PC-3 (cell line): ENCODE measurements at regions not wholly inside any gene's neighbourhood (a gene's known extent, or its start where the extent isn't known, plus 50 kb on each side); places are given as distances from the start of the nearest gene placed in this dataset.

Source experiments
- ATAC-seq: fragments of 200-7000 bp; cut with Tn5 transposase; 2 replicates; pipeline ENCODE4 v1.9.1; 2020; ENCODE audit warnings: mild to moderate bottlenecking, moderate library complexity
- BruUV-seq: library from RNA; stranded (reverse); fragments of 400-500 nt; replicated peaks from 2 replicates; lab custom pipeline; 2021; lab: Mats Ljungman, UMichigan
- CTCF ChIA-PET: fragments of 300-600 bp; sonication (Branson Sonifier 250); formaldehyde crosslinking; loops from one replicate; lab custom pipeline; 2022; ENCODE audit warnings: antibody characterized with exemption; lab: Charles Lee
- POLR2A ChIA-PET: fragments of 300-600 bp; sonication (Branson Sonifier 250); formaldehyde crosslinking; loops from one replicate; lab custom pipeline; 2022; ENCODE audit warnings: antibody characterized with exemption; ENCODE audit not compliant: unreplicated experiment; lab: Charles Lee
- DNase-seq: peaks from one replicate; pipeline ENCODE4 v3.0.0-alpha.2; 2015
- H2AFZ ChIP-seq: fragments of 300-600 bp; sonication (generic); 2 replicates; pipeline ENCODE4 v1.6.0; 2016; ENCODE audit warnings: antibody characterized with exemption, low read length
- H3F3A ChIP-seq: fragments of 300-600 bp; sonication (generic); one replicate; pipeline ENCODE4 v1.6.0; 2017; ENCODE audit warnings: antibody characterized with exemption, low read length, control low read depth, mild to moderate bottlenecking; ENCODE audit not compliant: unreplicated experiment
- H3K27ac ChIP-seq: fragments of 300-600 bp; sonication (generic); 2 replicates; pipeline ENCODE4 v1.5.1; 2016; ENCODE audit warnings: mild to moderate bottlenecking, low read length
- H3K27me3 ChIP-seq: fragments of 300-600 bp; sonication (generic); 2 replicates; pipeline ENCODE4 v1.6.1; 2016; ENCODE audit warnings: low read length, mixed read lengths
- H3K36me3 ChIP-seq: fragments of 300-600 bp; sonication (generic); 2 replicates; pipeline ENCODE4 v1.6.1; 2016; ENCODE audit warnings: low read depth, mixed run types, low read length, mixed read lengths
- H3K4me1 ChIP-seq: fragments of 300-600 bp; sonication (generic); 2 replicates; pipeline ENCODE4 v1.5.1; 2016; ENCODE audit warnings: low read length; ENCODE audit not compliant: insufficient read depth
- H3K4me2 ChIP-seq: fragments of 300-600 bp; sonication (generic); 2 replicates; pipeline ENCODE4 v1.6.0; 2016; ENCODE audit warnings: low read length
- H3K4me3 ChIP-seq: fragments of 300-600 bp; sonication (generic); 2 replicates; pipeline ENCODE4 v1.5.1; 2016; ENCODE audit warnings: mild to moderate bottlenecking, low read length, mixed read lengths
- H3K79me2 ChIP-seq: fragments of 300-600 bp; sonication (generic); 2 replicates; pipeline ENCODE4 v1.6.1; 2017; ENCODE audit warnings: low read length, mixed read lengths
- H3K9ac ChIP-seq: fragments of 300-600 bp; sonication (generic); 2 replicates; pipeline ENCODE4 v1.6.0; 2016; ENCODE audit warnings: mild to moderate bottlenecking, low read length
- H3K9me2 ChIP-seq: fragments of 300-600 bp; sonication (generic); replicated peaks from 2 replicates; pipeline ENCODE4 v1.6.1; 2016; ENCODE audit warnings: mixed run types, low read length, mixed read lengths
- H3K9me3 ChIP-seq: fragments of 300-600 bp; sonication (generic); 2 replicates; pipeline ENCODE4 v1.6.1; 2016; ENCODE audit warnings: low read length, mixed read lengths
- H4K20me1 ChIP-seq: fragments of 300-600 bp; sonication (generic); 2 replicates; pipeline ENCODE4 v1.6.1; 2016; ENCODE audit warnings: low read length, mixed read lengths
- CTCF ChIP-seq: fragments of 300-600 bp; sonication (generic); conservative IDR thresholded peaks from 2 replicates; pipeline ENCODE4 v1.5.1; 2017; ENCODE audit warnings: antibody characterized with exemption, low read depth, mild to moderate bottlenecking, low read length
- EZH2 ChIP-seq: fragments of 300-600 bp; sonication (generic); IDR thresholded peaks from one replicate; pipeline ENCODE4 v1.6.1; 2017; ENCODE audit warnings: antibody characterized with exemption, mild to moderate bottlenecking, low read length; ENCODE audit not compliant: unreplicated experiment
- EZH2phosphoT487 ChIP-seq: fragments of 300-600 bp; sonication (generic); IDR thresholded peaks from 2 replicates; pipeline ENCODE4 v1.6.1; 2018; ENCODE audit warnings: mild to moderate bottlenecking, antibody characterized with exemption, low read length, borderline replicate concordance
- intact Hi-C: fragments of 100-400 bp; cut with micrococcal nuclease; formaldehyde crosslinking; loops from 2 replicates; pipeline ENCODE4 v1.9.0; 2023

GRCh38 chr20:24892931-24893330 is 56.1 kb upstream of the CST7 start:
- intact Hi-C loops, result no loop called here
- TF ChIP-seq EZH2 (no peak), EZH2phosphoT487 (no peak), CTCF (no peak)
- Histone ChIP-seq H3K79me2 (no peaks in the 10 kb centered on the region), H3F3A (no peaks in the 10 kb centered on the region), H3K4me3 (no peak overlapping the region), H3K27me3 (peaks cover 97% of the 10 kb centered on the region), H3K9me2 (no peaks in the 10 kb centered on the region), H4K20me1 (no peaks in the 10 kb centered on the region), H3K9me3 (no peaks in the 10 kb centered on the region), H2AFZ (no peak overlapping the region), H3K4me2 (no peak overlapping the region), H3K36me3 (no peaks in the 10 kb centered on the region), H3K9ac (no peak overlapping the region), H3K27ac (no peak overlapping the region), H3K4me1 (no peaks in the 10 kb centered on the region)
- POLR2A ChIA-PET, result no interaction called here
- no TSS peak for BruUV-seq
- CTCF ChIA-PET, result no interaction called here
- no peak for ATAC-seq
- DNase-seq, result no peak

- CTCF ChIA-PET, result no interaction called here
- POLR2A ChIA-PET, result no interaction called here
These were observed 54.6 kb upstream of the CST7 start for GRCh38 chr20:24894488-24894887.

GRCh38 chr20:24894967-24895366 is 54.1 kb upstream of the CST7 start:
- Histone ChIP-seq H3K9me3 (no peaks in the 10 kb centered on the region), H3K9ac (no peak overlapping the region), H3K4me1 (no peaks in the 10 kb centered on the region), H3K27ac (no peak overlapping the region), H3K36me3 (no peaks in the 10 kb centered on the region), H2AFZ (no peak overlapping the region), H4K20me1 (no peaks in the 10 kb centered on the region), H3K4me3 (no peak overlapping the region), H3K79me2 (no peaks in the 10 kb centered on the region), H3K4me2 (no peak overlapping the region), H3K27me3 (peaks cover 99% of the 10 kb centered on the region), H3F3A (no peaks in the 10 kb centered on the region), H3K9me2 (no peaks in the 10 kb centered on the region)
- CTCF ChIA-PET, result no interaction called here
- ATAC-seq (no peak), DNase-seq (no peak)
- POLR2A ChIA-PET, result no interaction called here
- intact Hi-C loops, result no loop called here
- TF ChIP-seq EZH2, result no peak
- TF ChIP-seq CTCF, result no peak
- no peak for TF ChIP-seq EZH2phosphoT487
- no TSS peak for BruUV-seq

More at GRCh38 chr20:24894488-24894887, 54.6 kb upstream of the CST7 start:
- intact Hi-C loops, result no loop called here
- Histone ChIP-seq H3K4me1 (no peaks in the 10 kb centered on the region), H3K36me3 (no peaks in the 10 kb centered on the region), H3K4me3 (no peak overlapping the region), H3K9me2 (no peaks in the 10 kb centered on the region), H3F3A (no peaks in the 10 kb centered on the region), H3K4me2 (no peak overlapping the region), H3K27ac (no peak overlapping the region), H2AFZ (no peak overlapping the region), H3K9ac (no peak overlapping the region), H3K9me3 (no peaks in the 10 kb centered on the region), H4K20me1 (no peaks in the 10 kb centered on the region), H3K79me2 (no peaks in the 10 kb centered on the region), H3K27me3 (peaks cover 99% of the 10 kb centered on the region)
- no peak for TF ChIP-seq EZH2
- ATAC-seq (no peak), DNase-seq (no peak)
- BruUV-seq, result no TSS peak
